ENCODE measurements at regions not wholly inside any gene's neighbourhood (a gene's known extent, or its start where the extent isn't known, plus 50 kb on each side); places are given as distances from the start of the nearest gene placed in this dataset.

- Histone ChIP-seq H3K18ac (ENCODE audit: insufficient read length, low read depth, low read length) (no peak overlapping the region), H3T11ph (ENCODE audit: low read length) (no peak overlapping the region), H4K8ac (replicated peaks; ENCODE audit: insufficient read length, low read depth, low read length) (no peak overlapping the region), H2BK5ac (ENCODE audit: insufficient read length, low read length) (no peak overlapping the region), H2BK15ac (ENCODE audit: low read depth, low read length) (no peak overlapping the region), H3K4ac (ENCODE audit: low read depth, low read length) (no peak overlapping the region), H4K91ac (ENCODE audit: insufficient read length, low read depth, low read length) (no peak overlapping the region), H3K27me3 (ENCODE audit: insufficient read depth, low read length) (no peaks in the 10 kb centered on the region), H2BK20ac (ENCODE audit: low read depth, low read length, poor library complexity, severe bottlenecking) (no peak overlapping the region), H3K23me2 (ENCODE audit: insufficient read length, low read depth, low read length, poor library complexity, severe bottlenecking) (no peaks in the 10 kb centered on the region), H3K4me1 (ENCODE audit: insufficient read depth, low read length) (no peaks in the 10 kb centered on the region), H3K9me3 (ENCODE audit: control insufficient read depth, low read depth, low read length) (no peaks in the 10 kb centered on the region), H3K23ac (ENCODE audit: insufficient read length, low read depth, low read length) (no peak overlapping the region), H3K56ac (ENCODE audit: insufficient read length, low read depth, low read length) (no peak overlapping the region), H3K14ac (ENCODE audit: insufficient read depth, low read length) (no peak overlapping the region), H3K9ac (ENCODE audit: extremely low read depth, insufficient read length, low read length) (no peak overlapping the region), H2AFZ (ENCODE audit: low read length) (no peak overlapping the region), H2BK120ac (ENCODE audit: low read depth, low read length, poor library complexity, severe bottlenecking) (no peak overlapping the region), H3K4me2 (ENCODE audit: insufficient read depth, insufficient read length, low read length) (no peak overlapping the region), H4K20me1 (ENCODE audit: control insufficient read depth, insufficient read depth, insufficient read length) (no peaks in the 10 kb centered on the region), H3K27ac (ENCODE audit: insufficient read length, low read depth, low read length) (no peak overlapping the region), H3K79me2 (ENCODE audit: insufficient read depth, low read length) (no peaks in the 10 kb centered on the region), H4K5ac (ENCODE audit: insufficient read length, low read depth, low read length) (no peak overlapping the region), H2BK12ac (ENCODE audit: insufficient read length, low read depth, low read length) (no peak overlapping the region), H2AK5ac (ENCODE audit: insufficient read length, low read length) (no peak overlapping the region), H3K79me1 (ENCODE audit: insufficient read depth, low read depth, low read length, poor library complexity, severe bottlenecking) (no peaks in the 10 kb centered on the region)
- Mint-ChIP-seq H3K4me1 (no peaks in the 10 kb centered on the region), H3K27ac (no peak overlapping the region), H3K36me3 (ENCODE audit: insufficient read depth in 1 of 3, low read depth in 3 of 3) (no peaks in the 10 kb centered on the region), H3K4me3 (no peak overlapping the region), H3K9me3 (peaks cover 0 to 2% of the 10 kb centered on the region in 2 experiments; a peak in 1 of 5 replicates), H3K27me3 (ENCODE audit: low read depth) (no peaks in the 10 kb centered on the region)
- no CpG with 5 or more reads among the region's 4 CpGs for WGBS (ENCODE audit: extremely low coverage, insufficient read length, low lambda C conversion rate)
- DNase-seq: no peak
- TF ChIP-seq, protein P1, sequence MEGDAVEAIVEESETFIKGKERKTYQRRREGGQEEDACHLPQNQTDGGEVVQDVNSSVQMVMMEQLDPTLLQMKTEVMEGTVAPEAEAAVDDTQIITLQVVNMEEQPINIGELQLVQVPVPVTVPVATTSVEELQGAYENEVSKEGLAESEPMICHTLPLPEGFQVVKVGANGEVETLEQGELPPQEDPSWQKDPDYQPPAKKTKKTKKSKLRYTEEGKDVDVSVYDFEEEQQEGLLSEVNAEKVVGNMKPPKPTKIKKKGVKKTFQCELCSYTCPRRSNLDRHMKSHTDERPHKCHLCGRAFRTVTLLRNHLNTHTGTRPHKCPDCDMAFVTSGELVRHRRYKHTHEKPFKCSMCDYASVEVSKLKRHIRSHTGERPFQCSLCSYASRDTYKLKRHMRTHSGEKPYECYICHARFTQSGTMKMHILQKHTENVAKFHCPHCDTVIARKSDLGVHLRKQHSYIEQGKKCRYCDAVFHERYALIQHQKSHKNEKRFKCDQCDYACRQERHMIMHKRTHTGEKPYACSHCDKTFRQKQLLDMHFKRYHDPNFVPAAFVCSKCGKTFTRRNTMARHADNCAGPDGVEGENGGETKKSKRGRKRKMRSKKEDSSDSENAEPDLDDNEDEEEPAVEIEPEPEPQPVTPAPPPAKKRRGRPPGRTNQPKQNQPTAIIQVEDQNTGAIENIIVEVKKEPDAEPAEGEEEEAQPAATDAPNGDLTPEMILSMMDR (conservative IDR thresholded peaks at IDR 0.05): no peak
Measured at GRCh38 chr6:126905917-126906316, 212.6 kb upstream of the RSPO3 start.

Data from H9 (cell line).